Hepatocyte (in vitro differentiated cells): ENCODE measurements at regions not wholly inside any gene's neighbourhood (a gene's known extent, or its start where the extent isn't known, plus 50 kb on each side); places are given as distances from the start of the nearest gene placed in this dataset.

Experiments
- DNase-seq: peaks from one replicate; pipeline ENCODE4 v3.0.0-alpha.2; 2016; ENCODE audit warnings: low spot score
- H2AFZ ChIP-seq: fragments of 200-600 bp; sonication (generic); 2 replicates; pipeline ENCODE4 v1.6.0; 2016; ENCODE audit warnings: antibody characterized with exemption, mild to moderate bottlenecking
- H3K27ac ChIP-seq: fragments of 200-600 bp; sonication (generic); 2 replicates; pipeline ENCODE4 v1.5.1; 2016; ENCODE audit warnings: mild to moderate bottlenecking
- H3K27me3 ChIP-seq: fragments of 200-600 bp; sonication (generic); 2 replicates; pipeline ENCODE4 v1.6.1; 2016
- H3K36me3 ChIP-seq: fragments of 200-600 bp; sonication (generic); replicated peaks from 2 replicates; pipeline ENCODE4 v1.5.1; 2016; ENCODE audit warnings: low read depth; ENCODE audit not compliant: insufficient read depth
- H3K4me1 ChIP-seq: fragments of 200-600 bp; sonication (generic); 2 replicates; pipeline ENCODE4 v1.5.1; 2016; ENCODE audit warnings: mild to moderate bottlenecking, moderate library complexity; ENCODE audit not compliant: insufficient read depth
- H3K4me2 ChIP-seq: fragments of 200-600 bp; sonication (generic); 2 replicates; pipeline ENCODE4 v1.6.0; 2016
- H3K4me3 ChIP-seq: fragments of 200-600 bp; sonication (generic); 2 replicates; pipeline ENCODE4 v1.5.1; 2016; ENCODE audit warnings: mild to moderate bottlenecking
- H3K79me2 ChIP-seq: fragments of 200-600 bp; sonication (generic); 2 replicates; pipeline ENCODE4 v1.6.0; 2017; ENCODE audit warnings: mild to moderate bottlenecking
- H3K9me2 ChIP-seq: fragments of 200-600 bp; sonication (generic); replicated peaks from 2 replicates; pipeline ENCODE4 v1.6.0; 2017; ENCODE audit warnings: mild to moderate bottlenecking; ENCODE audit not compliant: insufficient read depth
- H3K9me3 ChIP-seq: fragments of 200-600 bp; sonication (generic); 2 replicates; pipeline ENCODE4 v1.5.1; 2016; ENCODE audit warnings: low read depth, mild to moderate bottlenecking
- H4K20me1 ChIP-seq: fragments of 200-600 bp; sonication (generic); 2 replicates; pipeline ENCODE4 v1.6.0; 2016; ENCODE audit warnings: mild to moderate bottlenecking; ENCODE audit not compliant: insufficient read depth, poor library complexity, severe bottlenecking
- EZH2 ChIP-seq: fragments of 200-600 bp; sonication (generic); IDR thresholded peaks from 2 replicates; pipeline ENCODE4 v1.6.1; 2016; ENCODE audit warnings: antibody characterized with exemption, mild to moderate bottlenecking, borderline replicate concordance
- EZH2phosphoT487 ChIP-seq: fragments of 200-600 bp; sonication (generic); IDR thresholded peaks from one replicate; pipeline ENCODE4 v1.6.1; 2018; ENCODE audit warnings: antibody characterized with exemption, mild to moderate bottlenecking, low read depth, moderate library complexity; ENCODE audit not compliant: unreplicated experiment, severe bottlenecking
- WGBS: methylation state at CpG from one replicate; pipeline ENCODE4 v1.1.6; 2016; ENCODE audit warnings: low lambda C conversion rate; ENCODE audit errors: missing lambda C conversion rate; 5-methylcytosine and 5-hydroxymethylcytosine counted together
- TF ChIP-seq, protein P1 (sequence below): fragments of 200-600 bp; sonication (generic); IDR thresholded peaks from 2 replicates; pipeline ENCODE4 v1.5.1; 2016; ENCODE audit warnings: antibody characterized with exemption, mild to moderate bottlenecking; ENCODE audit not compliant: poor library complexity

DNA sequence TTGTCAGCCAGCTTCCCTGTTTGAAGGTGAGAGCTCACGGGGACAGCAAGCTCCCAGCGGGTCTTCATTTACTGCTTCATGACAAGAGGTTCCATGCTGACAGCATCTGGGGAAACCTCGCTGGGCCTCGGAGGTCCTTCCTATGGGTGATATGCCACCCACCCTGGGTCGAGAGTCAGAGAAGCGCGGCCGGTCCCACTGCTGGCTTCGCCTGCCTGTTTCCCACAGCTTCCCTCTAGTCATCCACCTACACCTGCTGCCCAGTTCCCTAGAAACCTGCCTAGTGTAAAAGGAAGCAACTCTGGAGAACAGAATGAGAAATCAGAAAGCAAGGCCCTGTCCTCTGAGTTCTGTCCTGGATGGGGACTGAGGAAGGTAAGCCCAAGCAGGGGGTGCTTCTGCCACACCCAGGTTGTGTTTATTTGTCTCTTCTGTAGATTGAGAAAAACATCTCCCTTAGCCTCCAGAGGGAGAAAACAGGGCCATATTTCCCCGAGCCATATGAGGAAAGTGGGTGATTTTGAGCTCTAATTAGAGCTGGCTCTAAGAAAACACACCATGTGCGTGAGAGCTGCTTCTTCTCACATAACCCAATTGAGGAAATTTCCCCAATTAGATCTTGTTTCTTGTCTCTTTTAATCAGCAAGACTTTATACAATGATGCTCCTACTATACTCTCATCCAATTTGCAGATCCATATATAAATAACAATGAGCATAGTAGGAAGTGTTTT is 504.3 kb downstream of the IRS2 start:
- Histone ChIP-seq H3K4me2 (no peak overlapping the region), H3K9me2 (no peaks in the 10 kb centered on the region), H4K20me1 (no peaks in the 10 kb centered on the region), H3K4me1 (no peaks in the 10 kb centered on the region), H3K79me2 (no peaks in the 10 kb centered on the region), H3K27me3 (no peaks in the 10 kb centered on the region), H3K4me3 (no peak overlapping the region), H2AFZ (no peak overlapping the region), H3K36me3 (no peaks in the 10 kb centered on the region), H3K9me3 (no peaks in the 10 kb centered on the region), H3K27ac (no peak overlapping the region)
- no peak for TF ChIP-seq EZH2phosphoT487
- TF ChIP-seq, protein P1, sequence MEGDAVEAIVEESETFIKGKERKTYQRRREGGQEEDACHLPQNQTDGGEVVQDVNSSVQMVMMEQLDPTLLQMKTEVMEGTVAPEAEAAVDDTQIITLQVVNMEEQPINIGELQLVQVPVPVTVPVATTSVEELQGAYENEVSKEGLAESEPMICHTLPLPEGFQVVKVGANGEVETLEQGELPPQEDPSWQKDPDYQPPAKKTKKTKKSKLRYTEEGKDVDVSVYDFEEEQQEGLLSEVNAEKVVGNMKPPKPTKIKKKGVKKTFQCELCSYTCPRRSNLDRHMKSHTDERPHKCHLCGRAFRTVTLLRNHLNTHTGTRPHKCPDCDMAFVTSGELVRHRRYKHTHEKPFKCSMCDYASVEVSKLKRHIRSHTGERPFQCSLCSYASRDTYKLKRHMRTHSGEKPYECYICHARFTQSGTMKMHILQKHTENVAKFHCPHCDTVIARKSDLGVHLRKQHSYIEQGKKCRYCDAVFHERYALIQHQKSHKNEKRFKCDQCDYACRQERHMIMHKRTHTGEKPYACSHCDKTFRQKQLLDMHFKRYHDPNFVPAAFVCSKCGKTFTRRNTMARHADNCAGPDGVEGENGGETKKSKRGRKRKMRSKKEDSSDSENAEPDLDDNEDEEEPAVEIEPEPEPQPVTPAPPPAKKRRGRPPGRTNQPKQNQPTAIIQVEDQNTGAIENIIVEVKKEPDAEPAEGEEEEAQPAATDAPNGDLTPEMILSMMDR, result no peak
- TF ChIP-seq EZH2, result no peak
- WGBS, result 90% methylated on average over 11 of the region's 11 CpGs
- no peak for DNase-seq

DNA sequence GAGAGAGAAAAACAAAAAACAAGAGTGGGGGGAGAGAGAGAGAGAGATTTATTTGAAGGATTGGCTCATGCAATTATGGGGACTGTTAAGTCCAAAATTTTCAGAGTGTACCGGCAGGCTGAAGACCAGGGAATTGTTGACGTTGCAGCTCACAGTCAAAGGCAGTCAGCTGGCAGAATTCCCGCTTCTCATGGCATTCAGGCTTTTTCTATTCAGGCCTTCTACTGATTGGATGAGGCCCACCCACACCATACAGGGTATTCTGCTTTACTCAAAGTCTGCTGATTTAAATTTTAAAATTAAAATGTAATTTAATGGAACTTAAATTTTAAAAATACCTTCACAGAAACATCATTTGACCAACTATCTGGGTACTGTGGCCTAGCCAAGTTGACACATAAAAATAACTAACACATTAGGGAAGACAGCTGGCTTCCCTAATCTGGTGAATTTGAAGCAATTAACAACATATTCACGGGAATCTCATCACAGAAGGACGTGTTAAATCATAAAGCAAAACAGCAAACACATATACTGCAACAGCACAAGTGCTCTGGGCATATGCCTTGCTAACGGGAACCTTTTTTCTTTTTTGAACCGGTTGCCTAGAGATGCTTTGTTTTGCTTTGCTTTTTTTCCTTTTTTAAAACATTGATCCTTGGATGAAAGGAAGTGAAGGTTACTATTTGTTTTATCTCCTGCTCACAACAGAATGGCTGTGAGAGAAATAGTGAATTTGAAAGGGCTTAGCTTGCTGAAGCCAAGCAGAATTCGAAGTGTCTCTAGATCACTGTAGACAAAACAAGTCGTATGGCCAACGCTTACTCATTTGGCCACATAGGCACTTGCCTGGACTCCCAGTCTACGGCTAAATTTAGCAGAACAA is 505.1 kb downstream of the IRS2 start:
- H3K36me3 ChIP-seq, result no peaks in the 10 kb centered on the region
- TF ChIP-seq, protein P1, result no peak
- TF ChIP-seq EZH2 (no peak), EZH2phosphoT487 (no peak)
- H4K20me1 ChIP-seq, result no peaks in the 10 kb centered on the region
- H3K79me2 ChIP-seq, result no peaks in the 10 kb centered on the region
- H3K27ac ChIP-seq, result no peak overlapping the region
- H3K4me2 ChIP-seq, result no peak overlapping the region
- H3K9me3 ChIP-seq, result no peaks in the 10 kb centered on the region
- no peaks in the 10 kb centered on the region for H3K27me3 ChIP-seq
- H3K4me3 ChIP-seq, result no peak overlapping the region
- no peaks in the 10 kb centered on the region for H3K9me2 ChIP-seq
- no peak overlapping the region for H2AFZ ChIP-seq
- no peaks in the 10 kb centered on the region for H3K4me1 ChIP-seq
- no peak for DNase-seq
- WGBS, result 89% methylated on average over 11 of the region's 11 CpGs

DNA sequence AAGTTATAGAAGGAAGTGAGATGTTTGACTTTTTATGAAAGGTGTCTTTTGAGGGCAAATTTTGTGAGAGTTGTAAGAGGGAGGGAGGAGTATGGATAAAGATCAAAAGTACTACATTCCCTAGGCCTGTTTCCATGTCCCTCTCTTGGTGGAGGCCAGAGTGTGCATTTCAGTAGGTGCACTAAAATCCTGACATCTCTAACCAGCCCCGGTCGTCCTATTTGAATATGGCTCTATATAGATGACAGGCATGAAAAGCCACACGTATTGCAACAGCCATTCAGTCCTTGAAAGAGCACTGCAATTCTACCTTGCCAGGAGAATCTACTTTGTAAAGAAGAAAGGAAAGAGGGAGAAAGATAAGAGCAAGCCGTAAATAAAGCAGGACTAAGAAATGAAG is 510.1 kb downstream of the IRS2 start:
- Histone ChIP-seq H2AFZ (no peak overlapping the region), H3K27me3 (no peaks in the 10 kb centered on the region), H3K4me3 (no peak overlapping the region), H3K27ac (no peak overlapping the region), H3K9me3 (no peaks in the 10 kb centered on the region), H3K4me1 (peaks cover 4% of the 10 kb centered on the region), H4K20me1 (no peaks in the 10 kb centered on the region), H3K4me2 (no peak overlapping the region), H3K9me2 (no peaks in the 10 kb centered on the region), H3K79me2 (no peaks in the 10 kb centered on the region), H3K36me3 (no peaks in the 10 kb centered on the region)
- DNase-seq, result no peak
- TF ChIP-seq, protein P1, result no peak
- TF ChIP-seq EZH2phosphoT487, result no peak
- TF ChIP-seq EZH2, result no peak
- WGBS, result 83% methylated on average over 4 of the region's 4 CpGs
